A549 (cell line): ENCODE measurements at regions not wholly inside any gene's neighbourhood (a gene's known extent, or its start where the extent isn't known, plus 50 kb on each side); places are given as distances from the start of the nearest gene placed in this dataset.
"Not testable (repeated sequence)": the region's sequence is repeated elsewhere in the genome, so short reads cannot be mapped to it uniquely, and the experiment has no call there.

Source experiments
- POLR2A ChIP-seq: IDR thresholded peaks from 2 replicates; pipeline ENCODE4 v1.6.1; 2012; ENCODE audit warnings: mild to moderate bottlenecking, low read length
- TF ChIP-seq, protein P1 (sequence below): fragments of >200 bp; sonication (Bioruptor Twin); formaldehyde crosslinking; IDR thresholded peaks from 3 replicates; pipeline ENCODE4 v1.5.1; 2016

- TF ChIP-seq, protein P1, sequence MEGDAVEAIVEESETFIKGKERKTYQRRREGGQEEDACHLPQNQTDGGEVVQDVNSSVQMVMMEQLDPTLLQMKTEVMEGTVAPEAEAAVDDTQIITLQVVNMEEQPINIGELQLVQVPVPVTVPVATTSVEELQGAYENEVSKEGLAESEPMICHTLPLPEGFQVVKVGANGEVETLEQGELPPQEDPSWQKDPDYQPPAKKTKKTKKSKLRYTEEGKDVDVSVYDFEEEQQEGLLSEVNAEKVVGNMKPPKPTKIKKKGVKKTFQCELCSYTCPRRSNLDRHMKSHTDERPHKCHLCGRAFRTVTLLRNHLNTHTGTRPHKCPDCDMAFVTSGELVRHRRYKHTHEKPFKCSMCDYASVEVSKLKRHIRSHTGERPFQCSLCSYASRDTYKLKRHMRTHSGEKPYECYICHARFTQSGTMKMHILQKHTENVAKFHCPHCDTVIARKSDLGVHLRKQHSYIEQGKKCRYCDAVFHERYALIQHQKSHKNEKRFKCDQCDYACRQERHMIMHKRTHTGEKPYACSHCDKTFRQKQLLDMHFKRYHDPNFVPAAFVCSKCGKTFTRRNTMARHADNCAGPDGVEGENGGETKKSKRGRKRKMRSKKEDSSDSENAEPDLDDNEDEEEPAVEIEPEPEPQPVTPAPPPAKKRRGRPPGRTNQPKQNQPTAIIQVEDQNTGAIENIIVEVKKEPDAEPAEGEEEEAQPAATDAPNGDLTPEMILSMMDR: not testable (repeated sequence)
- TF ChIP-seq POLR2A: not testable (repeated sequence)
Measured at GRCh38 chr10:21375274-21375673, 150.2 kb downstream of the SKIDA1 start.
